Esophagus squamous epithelium (tissue), 4 donors: ENCODE measurements at regions not wholly inside any gene's neighbourhood (a gene's known extent, or its start where the extent isn't known, plus 50 kb on each side); places are given as distances from the start of the nearest gene placed in this dataset.

Source experiments
- POLR2A ChIP-seq, 4 donors: fragments of 450-650 bp; IDR thresholded peaks; one replicate each; pipeline ENCODE4 v1.6.1; 2017; ENCODE audit warnings: antibody characterized with exemption in 4 of 4, mild to moderate bottlenecking in 4 of 4, moderate library complexity in 3 of 4
- TF ChIP-seq, protein P1 (sequence below), 6 experiments: fragments of 450-650 bp in 4 of 6; fragments of 200-600 bp in 2 of 6; sonication (generic) in 2 of 6; IDR thresholded peaks; one replicate each; pipeline ENCODE4 v1.5.1; 2016 to 2019; ENCODE audit warnings: antibody characterized with exemption in 6 of 6, mild to moderate bottlenecking in 4 of 6, moderate library complexity in 4 of 6

GRCh38 chr6:94859924-94860323 lies 717.4 kb upstream of the MANEA start:
- TF ChIP-seq, protein P1, sequence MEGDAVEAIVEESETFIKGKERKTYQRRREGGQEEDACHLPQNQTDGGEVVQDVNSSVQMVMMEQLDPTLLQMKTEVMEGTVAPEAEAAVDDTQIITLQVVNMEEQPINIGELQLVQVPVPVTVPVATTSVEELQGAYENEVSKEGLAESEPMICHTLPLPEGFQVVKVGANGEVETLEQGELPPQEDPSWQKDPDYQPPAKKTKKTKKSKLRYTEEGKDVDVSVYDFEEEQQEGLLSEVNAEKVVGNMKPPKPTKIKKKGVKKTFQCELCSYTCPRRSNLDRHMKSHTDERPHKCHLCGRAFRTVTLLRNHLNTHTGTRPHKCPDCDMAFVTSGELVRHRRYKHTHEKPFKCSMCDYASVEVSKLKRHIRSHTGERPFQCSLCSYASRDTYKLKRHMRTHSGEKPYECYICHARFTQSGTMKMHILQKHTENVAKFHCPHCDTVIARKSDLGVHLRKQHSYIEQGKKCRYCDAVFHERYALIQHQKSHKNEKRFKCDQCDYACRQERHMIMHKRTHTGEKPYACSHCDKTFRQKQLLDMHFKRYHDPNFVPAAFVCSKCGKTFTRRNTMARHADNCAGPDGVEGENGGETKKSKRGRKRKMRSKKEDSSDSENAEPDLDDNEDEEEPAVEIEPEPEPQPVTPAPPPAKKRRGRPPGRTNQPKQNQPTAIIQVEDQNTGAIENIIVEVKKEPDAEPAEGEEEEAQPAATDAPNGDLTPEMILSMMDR (IDR thresholded peaks at IDR 0.05) = no peak
- no peak for TF ChIP-seq POLR2A (IDR thresholded peaks at IDR 0.05)
